ENCODE measurements at regions not wholly inside any gene's neighbourhood (a gene's known extent, or its start where the extent isn't known, plus 50 kb on each side); places are given as distances from the start of the nearest gene placed in this dataset.

GRCh38 chr11:33594188-33594587 is 106.4 kb downstream of the C11orf91 start:
- POLR2A ChIA-PET: no interaction called here
- Histone ChIP-seq H3K4me3 (ENCODE audit: control insufficient read depth in 1 of 7, extremely low read depth in 1 of 7, insufficient read depth in 4 of 7, low read depth in 2 of 7, low read length in 6 of 7) (no peak overlapping the region), H3K27me3 (replicated peaks in 2 of 5; ENCODE audit: control insufficient read depth in 4 of 5, insufficient read depth in 5 of 5, low read length in 4 of 5) (peaks cover 0 to 42% (median 11%) of the 10 kb centered on the region in 5 experiments), H3K4me1 (ENCODE audit: control extremely low read depth in 1 of 4, control insufficient read depth in 4 of 4, insufficient read depth in 4 of 4, low read length in 3 of 4) (no peaks in the 10 kb centered on the region), H3K9me3 (ENCODE audit: control extremely low read depth in 1 of 5, control insufficient read depth in 4 of 5, insufficient read depth in 2 of 5, low read depth in 1 of 5, low read length in 4 of 5) (peaks cover 0 to 7% (median 2%) of the 10 kb centered on the region in 5 experiments), H3K36me3 (ENCODE audit: control insufficient read depth in 4 of 4, insufficient read depth in 4 of 4, low read length in 3 of 4) (no peaks in the 10 kb centered on the region), H3K27ac (ENCODE audit: insufficient read depth in 1 of 2, low read depth in 1 of 2, low read length in 2 of 2, poor library complexity in 1 of 2, severe bottlenecking in 2 of 2) (no peak overlapping the region)
- CTCF ChIA-PET: no interaction called here
- no peak for DNase-seq

GRCh38 chr11:33590441-33590840 is 110.2 kb downstream of the C11orf91 start:
- ChIA-PET POLR2A (no interaction called here), CTCF (no interaction called here)
- Histone ChIP-seq H3K9me3 (ENCODE audit: control extremely low read depth in 1 of 5, control insufficient read depth in 4 of 5, insufficient read depth in 2 of 5, low read depth in 1 of 5, low read length in 4 of 5) (peaks cover 0 to 7% (median 2%) of the 10 kb centered on the region in 5 experiments), H3K27me3 (replicated peaks in 2 of 5; ENCODE audit: control insufficient read depth in 4 of 5, insufficient read depth in 5 of 5, low read length in 4 of 5) (peaks cover 0 to 12% (median 3%) of the 10 kb centered on the region in 5 experiments), H3K4me3 (ENCODE audit: control insufficient read depth in 1 of 7, extremely low read depth in 1 of 7, insufficient read depth in 4 of 7, low read depth in 2 of 7, low read length in 6 of 7) (no peak overlapping the region), H3K27ac (ENCODE audit: insufficient read depth in 1 of 2, low read depth in 1 of 2, low read length in 2 of 2, poor library complexity in 1 of 2, severe bottlenecking in 2 of 2) (no peak overlapping the region), H3K4me1 (ENCODE audit: control extremely low read depth in 1 of 4, control insufficient read depth in 4 of 4, insufficient read depth in 4 of 4, low read length in 3 of 4) (no peaks in the 10 kb centered on the region), H3K36me3 (ENCODE audit: control insufficient read depth in 4 of 4, insufficient read depth in 4 of 4, low read length in 3 of 4) (no peaks in the 10 kb centered on the region)
- no peak for DNase-seq
- 90% methylated on average over 3 of the region's 4 CpGs for WGBS (ENCODE audit: insufficient coverage)

- peaks cover 0 to 3% (median 0%) of the 10 kb centered on the region in 5 experiments for H3K9me3 ChIP-seq (ENCODE audit: control extremely low read depth in 1 of 5, control insufficient read depth in 4 of 5, insufficient read depth in 2 of 5, low read depth in 1 of 5, low read length in 4 of 5)
- WGBS (ENCODE audit: insufficient coverage): 89% methylated on average over 4 of the region's 4 CpGs
- no peaks in the 10 kb centered on the region for H3K36me3 ChIP-seq (ENCODE audit: control insufficient read depth in 4 of 4, insufficient read depth in 4 of 4, low read length in 3 of 4)
- no peaks in the 10 kb centered on the region for H3K4me1 ChIP-seq (ENCODE audit: control extremely low read depth in 1 of 4, control insufficient read depth in 4 of 4, insufficient read depth in 4 of 4, low read length in 3 of 4)
- H3K27me3 ChIP-seq (replicated peaks in 2 of 5; ENCODE audit: control insufficient read depth in 4 of 5, insufficient read depth in 5 of 5, low read length in 4 of 5): peaks cover 0 to 9% (median 0%) of the 10 kb centered on the region in 5 experiments
- ChIA-PET POLR2A (no interaction called here), CTCF (no interaction called here)
- no peak overlapping the region for H3K27ac ChIP-seq (ENCODE audit: insufficient read depth in 1 of 2, low read depth in 1 of 2, low read length in 2 of 2, poor library complexity in 1 of 2, severe bottlenecking in 2 of 2)
- DNase-seq: no peak
- H3K4me3 ChIP-seq (ENCODE audit: control insufficient read depth in 1 of 7, extremely low read depth in 1 of 7, insufficient read depth in 4 of 7, low read depth in 2 of 7, low read length in 6 of 7): no peak overlapping the region
Measured at GRCh38 chr11:33588056-33588455, 112.6 kb downstream of the C11orf91 start.

- H3K4me3 ChIP-seq (ENCODE audit: control insufficient read depth in 1 of 7, extremely low read depth in 1 of 7, insufficient read depth in 4 of 7, low read depth in 2 of 7, low read length in 6 of 7): no peak overlapping the region
- H3K27me3 ChIP-seq (replicated peaks in 2 of 5; ENCODE audit: control insufficient read depth in 4 of 5, insufficient read depth in 5 of 5, low read length in 4 of 5): peaks cover 0 to 7% (median 2%) of the 10 kb centered on the region in 5 experiments
- no peaks in the 10 kb centered on the region for H3K4me1 ChIP-seq (ENCODE audit: control extremely low read depth in 1 of 4, control insufficient read depth in 4 of 4, insufficient read depth in 4 of 4, low read length in 3 of 4)
- ChIA-PET POLR2A (no interaction called here), CTCF (no interaction called here)
- peaks cover 0 to 3% (median 0%) of the 10 kb centered on the region in 5 experiments for H3K9me3 ChIP-seq (ENCODE audit: control extremely low read depth in 1 of 5, control insufficient read depth in 4 of 5, insufficient read depth in 2 of 5, low read depth in 1 of 5, low read length in 4 of 5)
- 86% methylated on average over 5 of the region's 6 CpGs for WGBS (ENCODE audit: insufficient coverage)
- H3K27ac ChIP-seq (ENCODE audit: insufficient read depth in 1 of 2, low read depth in 1 of 2, low read length in 2 of 2, poor library complexity in 1 of 2, severe bottlenecking in 2 of 2): no peak overlapping the region
- DNase-seq: no peak
- no peaks in the 10 kb centered on the region for H3K36me3 ChIP-seq (ENCODE audit: control insufficient read depth in 4 of 4, insufficient read depth in 4 of 4, low read length in 3 of 4)
Measured at GRCh38 chr11:33585586-33586209, 114.9 kb downstream of the C11orf91 start.

GRCh38 chr11:33582636-33583325 is 117.8 kb downstream of the C11orf91 start:
- H3K4me1 ChIP-seq (ENCODE audit: control extremely low read depth in 1 of 4, control insufficient read depth in 4 of 4, insufficient read depth in 4 of 4, low read length in 3 of 4): no peaks in the 10 kb centered on the region
- no peak for DNase-seq
- H3K9me3 ChIP-seq (ENCODE audit: control extremely low read depth in 1 of 5, control insufficient read depth in 4 of 5, insufficient read depth in 2 of 5, low read depth in 1 of 5, low read length in 4 of 5): no peaks in the 10 kb centered on the region
- no peaks in the 10 kb centered on the region for H3K36me3 ChIP-seq (ENCODE audit: control insufficient read depth in 4 of 4, insufficient read depth in 4 of 4, low read length in 3 of 4)
- ChIA-PET POLR2A (no interaction called here), CTCF (interaction anchor here (0.5 to 1.9 kb wide), 2 partner anchors 13 to 214 kb away, joined by 3 to 5 read pairs; no protein-coding TSS in a partner anchor)
- H3K27me3 ChIP-seq (replicated peaks in 2 of 5; ENCODE audit: control insufficient read depth in 4 of 5, insufficient read depth in 5 of 5, low read length in 4 of 5): peaks cover 0 to 11% (median 2%) of the 10 kb centered on the region in 5 experiments
- WGBS (ENCODE audit: insufficient coverage): 85% methylated on average over 2 of the region's 4 CpGs
- no peak overlapping the region for H3K27ac ChIP-seq (ENCODE audit: insufficient read depth in 1 of 2, low read depth in 1 of 2, low read length in 2 of 2, poor library complexity in 1 of 2, severe bottlenecking in 2 of 2)
- H3K4me3 ChIP-seq (ENCODE audit: control insufficient read depth in 1 of 7, extremely low read depth in 1 of 7, insufficient read depth in 4 of 7, low read depth in 2 of 7, low read length in 6 of 7): no peak overlapping the region

GRCh38 chr11:33579101-33579500 is 121.5 kb downstream of the C11orf91 start:
- WGBS (ENCODE audit: insufficient coverage): 98% methylated on average over 4 of the region's 4 CpGs
- CTCF ChIA-PET: no interaction called here
- no peaks in the 10 kb centered on the region for H3K9me3 ChIP-seq (ENCODE audit: control extremely low read depth in 1 of 5, control insufficient read depth in 4 of 5, insufficient read depth in 2 of 5, low read depth in 1 of 5, low read length in 4 of 5)

GRCh38 chr11:33577204-33577603 is 123.4 kb downstream of the C11orf91 start:
- peaks cover 0 to 5% (median 3%) of the 10 kb centered on the region in 5 experiments for H3K9me3 ChIP-seq (ENCODE audit: control extremely low read depth in 1 of 5, control insufficient read depth in 4 of 5, insufficient read depth in 2 of 5, low read depth in 1 of 5, low read length in 4 of 5)
- H3K27me3 ChIP-seq (replicated peaks in 2 of 5; ENCODE audit: control insufficient read depth in 4 of 5, insufficient read depth in 5 of 5, low read length in 4 of 5): peaks cover 0 to 22% (median 5%) of the 10 kb centered on the region in 5 experiments
- POLR2A ChIA-PET: no interaction called here
- CTCF ChIA-PET: no interaction called here
- 93% methylated on average over 6 of the region's 6 CpGs for WGBS (ENCODE audit: insufficient coverage)
- H3K4me3 ChIP-seq (ENCODE audit: control insufficient read depth in 1 of 7, extremely low read depth in 1 of 7, insufficient read depth in 4 of 7, low read depth in 2 of 7, low read length in 6 of 7): no peak overlapping the region
- H3K36me3 ChIP-seq (ENCODE audit: control insufficient read depth in 4 of 4, insufficient read depth in 4 of 4, low read length in 3 of 4): no peaks in the 10 kb centered on the region
- no peak for DNase-seq
- H3K27ac ChIP-seq (ENCODE audit: insufficient read depth in 1 of 2, low read depth in 1 of 2, low read length in 2 of 2, poor library complexity in 1 of 2, severe bottlenecking in 2 of 2): no peak overlapping the region
- no peaks in the 10 kb centered on the region for H3K4me1 ChIP-seq (ENCODE audit: control extremely low read depth in 1 of 4, control insufficient read depth in 4 of 4, insufficient read depth in 4 of 4, low read length in 3 of 4)

More at GRCh38 chr11:33579101-33579500, 121.5 kb downstream of the C11orf91 start:
- Histone ChIP-seq H3K27ac (ENCODE audit: insufficient read depth in 1 of 2, low read depth in 1 of 2, low read length in 2 of 2, poor library complexity in 1 of 2, severe bottlenecking in 2 of 2) (no peak overlapping the region), H3K4me1 (ENCODE audit: control extremely low read depth in 1 of 4, control insufficient read depth in 4 of 4, insufficient read depth in 4 of 4, low read length in 3 of 4) (no peaks in the 10 kb centered on the region), H3K4me3 (ENCODE audit: control insufficient read depth in 1 of 7, extremely low read depth in 1 of 7, insufficient read depth in 4 of 7, low read depth in 2 of 7, low read length in 6 of 7) (no peak overlapping the region), H3K27me3 (replicated peaks in 2 of 5; ENCODE audit: control insufficient read depth in 4 of 5, insufficient read depth in 5 of 5, low read length in 4 of 5) (peaks cover 0 to 22% (median 5%) of the 10 kb centered on the region in 5 experiments), H3K36me3 (ENCODE audit: control insufficient read depth in 4 of 4, insufficient read depth in 4 of 4, low read length in 3 of 4) (no peaks in the 10 kb centered on the region)
- POLR2A ChIA-PET: no interaction called here
- no peak for DNase-seq
